GM18520 (cell line): ENCODE measurements at regions not wholly inside any gene's neighbourhood (a gene's known extent, or its start where the extent isn't known, plus 50 kb on each side); places are given as distances from the start of the nearest gene placed in this dataset.

Experiments
- ATAC-seq: cut with Tn5 transposase; IDR thresholded peaks from one replicate; pipeline ENCODE4 v1.9.1; 2021; ENCODE audit not compliant: unreplicated experiment

- no peak for ATAC-seq
These were observed 290.3 kb downstream of the CHRM3 start for GRCh38 chr1:239676522-239677273.

DNA sequence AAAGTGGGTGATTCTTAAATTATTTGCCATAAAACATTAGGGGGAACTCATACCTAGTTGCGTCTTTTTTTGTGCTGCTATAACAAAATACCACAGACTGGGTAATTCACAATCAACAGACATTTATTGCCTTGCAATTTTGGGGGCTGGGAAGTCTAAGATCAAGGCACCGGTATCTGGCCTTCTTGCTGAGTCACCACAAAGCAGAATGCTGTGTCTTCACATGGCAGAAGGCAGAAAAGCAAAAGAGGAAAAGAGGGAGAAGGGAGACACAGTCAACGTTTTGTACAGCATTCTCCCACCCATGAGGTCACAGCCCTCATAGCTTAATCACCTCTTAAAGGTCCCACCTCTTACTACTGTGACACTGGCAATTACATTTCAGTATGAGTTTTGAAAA lies 291.0 kb downstream of the CHRM3 start:
- ATAC-seq = no peak

DNA sequence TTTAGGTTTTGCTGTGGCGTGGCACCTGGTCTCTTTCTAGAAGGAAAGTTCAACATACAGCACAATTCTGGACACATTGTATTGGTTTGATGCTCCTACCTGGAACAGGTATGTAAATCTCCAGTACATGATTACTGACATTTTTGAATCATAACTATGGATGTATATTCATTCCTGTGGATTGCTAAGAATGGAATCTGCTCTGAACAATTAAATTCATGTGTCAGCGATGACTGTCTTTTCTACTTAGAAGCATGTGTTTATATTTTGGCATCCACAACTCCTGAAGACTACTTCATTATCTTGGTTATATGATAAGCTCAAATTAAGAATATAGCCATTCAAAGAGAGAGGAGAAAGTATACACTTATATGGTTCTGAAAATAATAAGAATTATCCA lies 291.8 kb downstream of the CHRM3 start:
- ATAC-seq = no peak

DNA sequence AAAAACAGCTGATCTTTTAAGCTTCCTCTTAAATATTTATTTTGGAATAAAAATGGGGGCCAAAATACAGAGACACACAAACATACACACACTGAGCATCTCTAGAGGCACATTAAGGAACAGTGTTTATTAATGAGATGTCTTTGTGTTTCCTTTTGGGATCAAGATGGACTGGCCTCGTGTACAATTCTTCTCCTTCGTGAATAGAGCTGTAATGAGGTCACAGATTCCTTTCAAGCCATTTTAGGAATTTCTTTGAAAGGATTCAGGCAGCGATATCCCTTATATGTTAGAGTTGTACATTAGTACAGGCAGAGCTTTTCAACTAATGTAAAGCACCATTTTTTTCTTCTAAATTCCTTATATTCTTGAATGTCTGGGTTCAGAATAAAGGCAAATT lies 295.7 kb downstream of the CHRM3 start:
- no peak for ATAC-seq

GRCh38 chr1:239682960-239683359 lies 296.6 kb downstream of the CHRM3 start:
- ATAC-seq = no peak

DNA sequence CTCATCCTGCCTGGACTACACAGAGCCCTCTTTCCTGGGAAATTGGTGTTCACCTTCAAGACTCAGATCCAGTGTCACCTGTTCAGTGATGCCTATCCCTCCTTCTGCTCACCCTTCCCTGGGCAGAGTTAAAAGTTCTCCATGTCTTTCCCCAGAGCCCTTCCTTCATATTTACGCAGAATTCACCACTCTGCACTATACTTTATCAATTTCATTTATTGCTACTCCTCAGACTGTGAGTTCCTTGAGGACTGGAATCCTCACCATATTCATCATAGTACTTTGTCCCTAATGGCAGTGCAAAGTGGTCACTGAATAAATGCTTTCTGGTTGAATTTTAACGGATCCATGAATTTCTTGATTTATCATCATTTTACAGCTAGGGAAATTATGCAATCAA lies 300.0 kb downstream of the CHRM3 start:
- ATAC-seq = no peak

- no peak for ATAC-seq
These were observed 309.9 kb downstream of the CHRM3 start for GRCh38 chr1:239696317-239696716.

DNA sequence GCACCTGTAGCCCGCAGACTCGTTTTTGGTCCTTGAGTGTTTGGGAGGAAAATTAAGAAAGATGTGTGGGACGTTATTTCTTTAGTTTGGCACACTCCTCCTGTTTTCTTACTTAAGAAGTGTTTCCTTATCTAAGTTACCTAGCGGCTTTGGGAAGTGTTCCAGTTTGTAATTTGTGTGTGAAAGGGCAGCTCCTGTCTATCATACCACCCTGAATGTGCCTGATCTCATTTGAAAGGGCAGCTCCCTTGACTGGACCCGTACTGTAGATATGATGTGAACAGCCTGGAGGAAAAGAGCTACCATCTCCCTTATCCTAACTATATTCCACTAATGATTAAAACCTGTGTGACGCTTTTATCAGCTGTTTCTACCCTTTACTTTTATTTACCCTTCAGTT lies 314.3 kb downstream of the CHRM3 start:
- ATAC-seq = no peak

GRCh38 chr1:239703075-239703474 lies 316.7 kb downstream of the CHRM3 start:
- no peak for ATAC-seq

GRCh38 chr1:239706245-239706892 lies 320.0 kb downstream of the CHRM3 start:
- no peak for ATAC-seq

GRCh38 chr1:239707615-239708014 lies 321.2 kb downstream of the CHRM3 start:
- no peak for ATAC-seq

GRCh38 chr1:239708622-239709021 lies 322.3 kb downstream of the CHRM3 start:
- ATAC-seq = no peak

DNA sequence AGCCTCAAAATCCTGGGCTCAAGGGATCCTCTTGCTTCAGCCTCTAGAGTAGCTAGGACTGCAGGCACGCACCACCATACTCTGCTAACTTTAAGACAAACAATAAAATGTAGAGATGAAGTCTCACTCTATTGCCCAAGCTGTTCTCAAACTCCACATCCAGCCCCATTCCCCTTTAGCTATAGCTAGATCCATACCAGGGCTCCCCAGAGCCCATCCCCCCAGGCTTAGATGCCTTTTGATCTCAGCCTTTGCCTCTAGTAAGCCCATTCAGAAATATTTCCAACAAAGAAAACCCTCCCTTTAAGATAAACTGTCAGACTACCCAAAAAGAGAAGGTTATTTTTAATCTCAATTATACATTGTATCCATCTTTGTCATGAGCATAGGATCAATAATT lies 325.4 kb downstream of the CHRM3 start:
- no peak for ATAC-seq

DNA sequence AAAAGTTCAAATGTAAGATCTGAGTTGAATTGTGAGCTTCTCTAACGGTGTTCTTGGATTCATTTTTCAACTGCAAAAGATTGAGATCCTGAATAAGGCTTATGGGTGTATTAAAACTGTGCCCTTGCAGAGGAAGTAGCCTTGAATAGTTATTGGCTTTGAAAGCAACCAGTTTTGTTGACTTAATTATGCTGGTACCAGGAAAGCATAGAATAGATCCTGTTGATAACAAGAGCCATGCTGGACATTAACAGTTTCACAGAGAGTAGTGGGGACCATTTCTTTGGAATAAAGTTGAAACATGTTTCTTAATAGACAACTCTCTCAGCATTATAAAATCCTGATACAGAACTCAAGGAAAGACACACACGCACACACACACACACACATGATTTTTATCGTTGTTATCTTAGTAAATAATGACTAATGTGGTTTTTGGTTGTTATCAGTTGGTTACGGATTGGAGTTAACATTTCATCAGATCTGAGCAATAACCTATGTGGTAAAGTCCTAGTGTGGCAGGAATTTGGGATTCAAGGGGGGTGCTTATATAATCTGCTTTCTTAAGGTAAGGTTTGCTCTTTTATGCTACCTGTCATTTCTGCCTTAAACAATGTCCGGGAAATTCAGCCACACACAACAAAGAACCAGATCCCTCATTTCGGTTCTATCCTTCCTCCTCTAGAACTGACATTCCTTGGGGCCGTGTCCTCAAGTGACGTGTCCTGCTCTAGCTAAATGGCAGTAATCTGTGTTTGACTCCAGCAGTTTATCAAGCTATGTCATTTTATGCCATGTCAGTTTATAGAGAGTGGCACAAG lies 330.9 kb downstream of the CHRM3 start:
- ATAC-seq = no peak

DNA sequence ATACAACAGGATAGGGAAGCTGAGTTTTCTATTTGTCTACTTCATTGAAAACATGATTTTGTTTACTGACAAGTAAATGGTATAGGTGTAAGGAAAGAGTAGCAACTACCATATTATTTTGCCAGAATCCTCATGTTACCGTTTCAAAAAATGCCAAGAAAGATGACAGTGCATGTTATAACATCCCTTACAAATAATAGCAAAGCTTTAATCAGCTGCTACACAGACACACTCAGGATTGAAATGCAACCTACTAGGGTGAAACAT lies 331.5 kb downstream of the CHRM3 start:
- no peak for ATAC-seq

DNA sequence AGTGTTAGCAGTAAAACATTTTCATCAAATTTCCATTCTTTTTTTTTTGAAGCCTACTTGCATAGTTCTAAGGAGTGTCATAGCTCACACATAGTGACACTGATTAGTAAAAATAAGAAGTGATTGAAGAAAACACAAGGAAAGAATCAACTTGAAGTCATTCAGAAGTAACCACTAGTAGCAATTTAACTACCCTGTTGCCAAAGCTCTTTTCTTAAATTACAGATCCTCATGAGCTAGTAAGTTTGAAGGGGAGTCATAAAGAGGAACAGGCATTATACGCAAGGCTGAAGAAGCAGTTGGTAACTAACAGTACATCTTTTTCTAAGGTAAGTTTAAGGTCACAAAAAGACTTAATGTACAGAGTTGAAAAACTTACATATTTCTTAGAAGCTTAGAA lies 332.2 kb downstream of the CHRM3 start:
- no peak for ATAC-seq

DNA sequence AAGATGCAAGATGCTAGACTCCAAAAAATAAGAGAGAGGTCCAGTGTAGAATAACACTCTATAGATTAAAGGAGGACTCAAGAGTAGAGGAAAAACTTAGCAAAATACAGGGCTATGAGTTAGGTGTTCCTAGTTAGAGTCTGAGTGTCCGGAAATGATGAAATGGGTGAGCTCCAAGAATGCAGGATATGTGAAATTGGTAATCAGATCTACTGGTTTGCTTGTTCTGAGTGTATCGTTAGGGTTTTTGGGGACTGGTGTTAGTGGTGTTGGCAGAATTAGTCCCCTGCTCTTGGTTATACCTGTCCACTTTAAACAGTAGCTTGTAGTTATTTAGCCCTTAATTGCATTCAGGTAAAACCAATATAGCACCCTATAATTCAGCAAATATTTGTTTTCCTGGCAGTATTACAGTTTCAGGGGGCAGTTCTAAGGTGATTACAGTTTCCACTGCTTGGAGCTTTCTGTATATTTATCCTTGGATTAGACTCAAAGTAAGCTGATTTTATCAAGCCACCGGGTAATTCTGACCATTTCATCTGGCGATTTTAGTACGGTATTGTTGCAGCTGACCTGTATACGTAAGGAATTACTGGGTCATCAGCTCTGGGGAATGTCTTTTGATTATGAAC lies 332.7 kb downstream of the CHRM3 start:
- no peak for ATAC-seq

DNA sequence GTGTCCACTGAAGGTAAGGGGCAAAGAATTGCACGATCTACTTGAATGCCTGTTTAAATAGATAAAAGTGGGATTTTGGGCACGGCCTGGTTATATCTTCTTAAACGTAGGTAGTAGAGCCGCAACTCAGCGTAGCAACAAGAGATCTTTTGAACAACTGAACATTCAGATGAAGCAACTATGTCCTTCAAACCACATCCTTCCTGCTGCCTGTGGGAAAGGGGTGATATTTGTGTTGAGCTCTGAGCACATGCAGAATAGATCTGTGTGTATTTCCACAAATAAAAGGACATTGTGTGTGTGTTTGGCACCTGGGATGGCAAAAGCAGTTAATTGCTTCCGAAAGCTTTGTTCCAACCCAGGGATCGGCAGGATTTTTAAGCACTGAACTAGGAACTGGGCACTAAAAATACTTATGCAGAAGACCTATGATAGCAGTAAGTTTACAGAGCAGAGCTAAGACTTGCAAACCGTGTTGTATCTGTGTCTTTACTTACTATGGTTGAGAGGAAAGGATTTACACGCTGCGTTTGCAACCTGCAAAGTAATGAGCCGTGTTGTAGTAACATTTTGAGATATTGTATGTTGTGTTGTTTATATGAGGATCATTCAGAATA lies 333.4 kb downstream of the CHRM3 start:
- ATAC-seq = no peak

- ATAC-seq = no peak
These were observed 335.7 kb downstream of the CHRM3 start for GRCh38 chr1:239722035-239722434.

DNA sequence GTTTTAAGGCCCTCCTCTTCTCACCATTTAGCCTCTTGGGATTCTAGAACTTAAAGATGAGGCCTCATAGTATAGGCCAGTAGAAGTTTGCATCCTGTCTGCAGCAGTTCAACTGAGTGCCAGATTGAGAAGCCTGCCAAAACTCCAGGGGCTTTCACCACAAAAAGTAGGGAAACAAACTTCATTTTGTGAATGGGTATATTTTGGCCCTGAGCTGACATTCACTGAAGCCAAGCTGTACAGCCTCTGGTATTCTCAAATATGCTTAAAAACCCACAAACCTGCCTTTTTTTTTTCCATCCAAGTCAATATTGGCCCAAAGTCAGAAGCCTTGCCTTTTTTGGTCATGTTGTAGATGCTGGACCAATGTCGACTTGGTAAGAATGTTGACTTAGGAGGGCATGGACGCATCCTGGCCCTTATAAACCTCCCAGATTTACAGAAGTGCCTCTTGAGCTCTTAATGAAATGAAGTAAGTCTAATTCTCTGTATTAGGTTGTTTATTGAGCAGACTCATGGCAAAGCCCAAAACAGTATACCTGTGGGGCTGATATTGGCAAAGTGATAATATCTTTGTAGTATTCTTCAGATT lies 337.5 kb downstream of the CHRM3 start:
- no peak for ATAC-seq

DNA sequence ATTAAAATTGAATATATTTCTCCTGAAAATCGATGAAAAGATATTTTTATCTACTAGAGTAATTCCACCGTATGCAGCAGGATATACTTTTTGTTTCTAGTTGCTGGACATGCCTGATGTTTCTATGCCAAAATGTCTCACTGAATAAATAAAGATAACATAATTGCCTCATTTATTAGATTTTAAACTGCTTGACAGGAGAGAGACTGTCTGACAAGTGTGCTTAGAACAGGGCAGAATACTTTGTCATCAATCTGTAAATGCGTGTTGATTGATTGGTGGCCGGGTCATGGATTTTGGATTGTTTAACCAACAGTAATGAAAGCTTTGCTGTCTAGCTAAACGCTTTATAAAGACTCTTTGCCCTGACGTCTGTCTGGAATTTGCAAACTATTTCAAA lies 339.0 kb downstream of the CHRM3 start:
- ATAC-seq = no peak
